Eye (tissue), 1 donor: ENCODE measurements at regions not wholly inside any gene's neighbourhood (a gene's known extent, or its start where the extent isn't known, plus 50 kb on each side); places are given as distances from the start of the nearest gene placed in this dataset.
"Not testable (repeated sequence)": the region's sequence is repeated elsewhere in the genome, so short reads cannot be mapped to it uniquely, and the experiment has no call there.

ENCODE experiments used
- DNase-seq: peaks from one replicate; pipeline ENCODE4 v3.0.0-alpha.2; 2015

- DNase-seq = not testable (repeated sequence)
These were observed 114.7 kb upstream of the ZBTB40 start for GRCh38 chr1:22336696-22337545.

- no peak for DNase-seq
These were observed 113.4 kb upstream of the ZBTB40 start for GRCh38 chr1:22338071-22338765.

- DNase-seq = peak; percentile 44
These were observed 112.4 kb upstream of the ZBTB40 start for GRCh38 chr1:22339237-22339636.

- DNase-seq = no peak
These were observed 111.6 kb upstream of the ZBTB40 start for GRCh38 chr1:22340066-22340465.

GRCh38 chr1:22340873-22341272 is 110.8 kb upstream of the ZBTB40 start:
- no peak for DNase-seq

- DNase-seq = peak; percentile 67
These were observed 109.7 kb upstream of the ZBTB40 start for GRCh38 chr1:22341791-22342605.

- no peak for DNase-seq
These were observed 108.9 kb upstream of the ZBTB40 start for GRCh38 chr1:22342734-22343191.

GRCh38 chr1:22343456-22344328 is 108.0 kb upstream of the ZBTB40 start:
- no peak for DNase-seq

GRCh38 chr1:22344329-22344630 is 107.4 kb upstream of the ZBTB40 start:
- DNase-seq = no peak

GRCh38 chr1:22344851-22345560 is 106.6 kb upstream of the ZBTB40 start:
- no peak for DNase-seq

- no peak for DNase-seq
These were observed 103.5 kb upstream of the ZBTB40 start for GRCh38 chr1:22347854-22348760.

GRCh38 chr1:22349362-22350043 is 102.1 kb upstream of the ZBTB40 start:
- DNase-seq = peak; percentile 37

GRCh38 chr1:22350171-22350923 is 101.3 kb upstream of the ZBTB40 start:
- peak; percentile 74 for DNase-seq

GRCh38 chr1:22350924-22351767 is 100.5 kb upstream of the ZBTB40 start:
- DNase-seq = peak; percentile 68

- no peak for DNase-seq
These were observed 99.9 kb upstream of the ZBTB40 start for GRCh38 chr1:22351768-22352080.

- no peak for DNase-seq
These were observed 99.3 kb upstream of the ZBTB40 start for GRCh38 chr1:22352355-22352754.

GRCh38 chr1:22352896-22353295 is 98.8 kb upstream of the ZBTB40 start:
- no peak for DNase-seq

GRCh38 chr1:22359427-22359826 is 92.2 kb upstream of the ZBTB40 start:
- no peak for DNase-seq
